Sigmoid colon (tissue), 6 donors: ENCODE measurements at regions not wholly inside any gene's neighbourhood (a gene's known extent, or its start where the extent isn't known, plus 50 kb on each side); places are given as distances from the start of the nearest gene placed in this dataset.
A peak's percentile ranks its signal among the peaks of the same experiment; 100 is the strongest.

Experiments
- DNase-seq: peaks from one replicate; pipeline ENCODE4 v3.0.0-alpha.2; 2019
- H3K27ac ChIP-seq, 4 donors: fragments of 200-600 bp; sonication (generic); one replicate each; pipeline ENCODE4 v1.5.1; 2016 to 2019; ENCODE audit warnings: mild to moderate bottlenecking in 1 of 4
- H3K27me3 ChIP-seq, 3 donors: fragments of 200-600 bp; sonication (generic); one replicate each; pipeline ENCODE4 v1.5.1; 2019; ENCODE audit warnings: mild to moderate bottlenecking in 1 of 3
- H3K36me3 ChIP-seq, 4 donors: fragments of 200-600 bp; sonication (generic); one replicate each; pipeline ENCODE4 v1.5.1; 2016 to 2019
- H3K4me1 ChIP-seq, 4 donors: fragments of 200-600 bp; sonication (generic); one replicate each; pipeline ENCODE4 v1.5.1; 2017 to 2019
- H3K4me3 ChIP-seq, 4 donors: fragments of 200-600 bp; sonication (generic); one replicate each; pipeline ENCODE4 v1.5.1; 2017 to 2019; ENCODE audit warnings: mild to moderate bottlenecking in 2 of 4, moderate library complexity in 1 of 4
- H3K9me3 ChIP-seq, 4 donors: fragments of 200-600 bp in 3 of 4; sonication (generic) in 3 of 4; one replicate each; pipeline versions ENCODE4 v1.5.1 to v1.6.1; 2013 to 2019
- CTCF ChIP-seq, 4 experiments: fragments of 450-650 bp in 3 of 4; fragments of 200-600 bp in 1 of 4; IDR thresholded peaks; one replicate each; pipeline ENCODE4 v1.5.1; 2016 to 2019; ENCODE audit warnings: antibody characterized with exemption in 4 of 4, mild to moderate bottlenecking in 3 of 4, moderate library complexity in 2 of 4
- EP300 ChIP-seq, 4 donors: sonication (generic); formaldehyde crosslinking; IDR thresholded peaks; one replicate each; pipeline ENCODE4 v1.6.1; 2017; ENCODE audit warnings: antibody characterized with exemption in 4 of 4
- POLR2A ChIP-seq, 2 donors: fragments of 450-650 bp; IDR thresholded peaks; one replicate each; pipeline ENCODE4 v1.6.1; 2016; ENCODE audit warnings: antibody characterized with exemption in 2 of 2, mild to moderate bottlenecking in 2 of 2, moderate library complexity in 2 of 2
- POLR2AphosphoS5 ChIP-seq, 4 donors: sonication (generic); formaldehyde crosslinking; IDR thresholded peaks; one replicate each; pipeline ENCODE4 v1.6.1; 2017; ENCODE audit warnings: antibody characterized with exemption in 4 of 4
- WGBS, 2 donors: extraction: QIAGEN DNeasy Blood & Tissue Kit; methylation state at CpG; one replicate each; pipeline ENCODE4 v1.1.7; 2013; 5-methylcytosine and 5-hydroxymethylcytosine counted together
- intact Hi-C: fragments of 100-400 bp; cut with DNase I; formaldehyde crosslinking; loops from one replicate; pipeline ENCODE4 v1.15.1; 2023
- donor health status: healthy with polysubstance abuse.
- donor health status: healthy.

GRCh38 chr20:59508729-59509128, 95.6 kb upstream of the PHACTR3 start:
- Histone ChIP-seq H3K4me3 (no peak overlapping the region), H3K27ac (no peak overlapping the region), H3K9me3 (peaks cover 0 to 3% (median 0%) of the 10 kb centered on the region in 4 donors), H3K27me3 (no peaks in the 10 kb centered on the region), H3K36me3 (no peaks in the 10 kb centered on the region), H3K4me1 (no peaks in the 10 kb centered on the region)
- intact Hi-C loops, result no loop called here
- WGBS, 2 donors, result 66 to 71% methylated on average over 3 of the region's 3 CpGs
- DNase-seq, result no peak
- TF ChIP-seq CTCF (IDR thresholded peaks at IDR 0.05) (no peak), EP300 (IDR thresholded peaks at IDR 0.05) (no peak), POLR2A (IDR thresholded peaks at IDR 0.05) (no peak), POLR2AphosphoS5 (IDR thresholded peaks at IDR 0.05) (no peak)

- intact Hi-C loops, result no loop called here
Measured at GRCh38 chr20:59512651-59513050, 91.7 kb upstream of the PHACTR3 start.

GRCh38 chr20:59514554-59514953, 89.8 kb upstream of the PHACTR3 start:
- TF ChIP-seq POLR2AphosphoS5 (IDR thresholded peaks at IDR 0.05) (no peak), EP300 (IDR thresholded peaks at IDR 0.05) (no peak)
- Histone ChIP-seq H3K4me3 (no peak overlapping the region), H3K4me1 (no peaks in the 10 kb centered on the region), H3K36me3 (no peaks in the 10 kb centered on the region), H3K27ac (no peak overlapping the region), H3K27me3 (peaks cover 6 to 43% (median 14%) of the 10 kb centered on the region in 3 donors), H3K9me3 (no peaks in the 10 kb centered on the region)
- intact Hi-C loops, result no loop called here
- DNase-seq, result no peak
- WGBS, 2 donors, result 48 to 72% methylated on average over 5 of the region's 5 CpGs

More at GRCh38 chr20:59512651-59513050, 91.7 kb upstream of the PHACTR3 start:
- Histone ChIP-seq H3K27ac (no peak overlapping the region), H3K9me3 (no peaks in the 10 kb centered on the region), H3K4me1 (no peaks in the 10 kb centered on the region), H3K4me3 (no peak overlapping the region), H3K36me3 (no peaks in the 10 kb centered on the region), H3K27me3 (peaks cover 6 to 29% (median 14%) of the 10 kb centered on the region in 3 donors)
- whole genome bisulfite sequencing, 2 donors, result 83 to 90% methylated on average over 5 of the region's 5 CpGs
- no peak for TF ChIP-seq POLR2A (IDR thresholded peaks at IDR 0.05)
- TF ChIP-seq POLR2AphosphoS5 (IDR thresholded peaks at IDR 0.05), result no peak
- TF ChIP-seq CTCF (IDR thresholded peaks at IDR 0.05), result no peak
- TF ChIP-seq EP300 (IDR thresholded peaks at IDR 0.05), result no peak
- DNase-seq, result no peak

GRCh38 chr20:59515013-59515905, 89.1 kb upstream of the PHACTR3 start:
- Histone ChIP-seq H3K4me1 (no peaks in the 10 kb centered on the region), H3K27me3 (peaks cover 6 to 50% (median 20%) of the 10 kb centered on the region in 3 donors), H3K36me3 (no peaks in the 10 kb centered on the region), H3K9me3 (no peaks in the 10 kb centered on the region), H3K4me3 (no peak overlapping the region), H3K27ac (no peak overlapping the region)
- no peak for TF ChIP-seq POLR2AphosphoS5 (IDR thresholded peaks at IDR 0.05)
- no peak for TF ChIP-seq EP300 (IDR thresholded peaks at IDR 0.05)
- peak in 3 of 4 experiments; percentile 69 to 85 (median 69) for TF ChIP-seq CTCF (IDR thresholded peaks at IDR 0.05)
- no peak for TF ChIP-seq POLR2A (IDR thresholded peaks at IDR 0.05)
- WGBS, 2 donors, result 28 to 29% methylated on average over 32 of the region's 32 CpGs
- intact Hi-C loops, result no loop called here
- DNase-seq, result no peak

- Histone ChIP-seq H3K36me3 (no peaks in the 10 kb centered on the region), H3K27me3 (peaks cover 6 to 56% (median 23%) of the 10 kb centered on the region in 3 donors), H3K9me3 (no peaks in the 10 kb centered on the region), H3K27ac (no peak overlapping the region), H3K4me1 (no peaks in the 10 kb centered on the region), H3K4me3 (no peak overlapping the region)
- intact Hi-C loops, result no loop called here
- 52 to 68% methylated on average over 3 of the region's 3 CpGs for WGBS, 2 donors
- no peak for TF ChIP-seq POLR2A (IDR thresholded peaks at IDR 0.05)
- no peak for TF ChIP-seq POLR2AphosphoS5 (IDR thresholded peaks at IDR 0.05)
- no peak for TF ChIP-seq CTCF (IDR thresholded peaks at IDR 0.05)
- TF ChIP-seq EP300 (IDR thresholded peaks at IDR 0.05), result no peak
- no peak for DNase-seq
Measured at GRCh38 chr20:59515906-59516209, 88.5 kb upstream of the PHACTR3 start.
